Esophagus mucosa (tissue), 1 donor: ENCODE measurements at regions not wholly inside any gene's neighbourhood (a gene's known extent, or its start where the extent isn't known, plus 50 kb on each side); places are given as distances from the start of the nearest gene placed in this dataset.

Source experiments
- ATAC-seq: fragments of 200-7000 bp; cut with Tn5 transposase; one replicate; pipeline ENCODE4 v1.9.1; 2020
- donor health status: DM: yes; HTN: yes; CAD: no.

DNA sequence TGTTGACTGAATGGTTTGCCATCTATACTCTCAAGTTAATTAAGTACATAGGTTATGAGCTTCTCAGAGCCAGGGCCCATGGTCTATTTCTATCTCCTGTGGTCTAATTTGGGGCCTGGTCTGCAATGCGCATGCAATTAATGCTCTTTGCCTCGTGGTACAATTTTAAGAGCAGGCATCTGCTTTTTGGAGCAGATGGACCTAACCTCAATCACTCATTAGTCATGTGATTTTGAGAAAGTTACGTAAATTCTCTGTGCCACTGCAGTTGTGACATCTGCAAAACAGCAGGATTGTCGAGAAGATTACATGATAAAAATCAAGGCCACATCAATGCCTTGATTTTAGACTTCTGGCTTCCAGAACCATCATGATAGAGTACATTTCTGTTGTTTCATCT lies 543.7 kb upstream of the ADAMTS9 start:
- no peak for ATAC-seq

DNA sequence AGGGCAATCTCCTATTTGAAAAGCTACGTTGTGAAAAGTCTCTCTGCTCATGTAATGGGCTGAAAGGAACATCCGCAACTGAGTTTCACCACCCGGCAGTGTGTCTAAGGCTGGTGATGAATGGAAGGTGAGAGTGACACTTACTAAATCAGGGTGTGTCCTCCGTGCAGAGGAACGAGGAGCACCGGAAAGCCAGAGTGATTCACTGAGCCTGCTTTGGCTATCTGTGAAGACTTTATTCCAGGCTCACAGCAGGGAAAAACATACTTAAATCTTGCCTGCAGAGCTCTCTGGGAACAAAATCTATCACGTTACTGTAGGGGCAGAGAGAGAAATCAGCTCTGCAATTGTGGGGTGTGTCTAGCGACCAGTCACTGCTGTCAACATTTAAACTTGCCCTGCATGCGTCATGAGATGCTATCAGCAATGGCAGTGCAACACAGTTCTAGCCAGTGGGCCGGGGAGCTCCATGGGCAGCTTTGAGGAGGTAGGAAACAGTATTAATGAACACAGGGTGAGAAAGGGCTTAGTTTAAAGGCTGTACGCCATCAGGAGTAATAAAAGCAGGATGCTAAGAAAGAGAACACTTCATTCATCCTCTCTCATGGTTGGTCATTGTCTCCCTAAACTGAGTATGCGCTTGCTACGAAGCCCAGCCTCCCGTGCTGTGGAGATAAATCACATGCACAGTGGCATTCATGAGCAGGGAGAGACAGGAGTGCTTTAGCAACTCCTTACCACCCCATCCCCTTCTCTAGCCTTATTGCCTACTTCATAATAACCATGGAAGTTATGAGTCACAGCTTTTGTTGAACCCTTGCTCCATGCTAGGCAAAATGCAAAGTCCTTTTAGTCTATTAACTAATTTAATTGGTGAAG lies 542.7 kb upstream of the ADAMTS9 start:
- peak; percentile 43 for ATAC-seq

DNA sequence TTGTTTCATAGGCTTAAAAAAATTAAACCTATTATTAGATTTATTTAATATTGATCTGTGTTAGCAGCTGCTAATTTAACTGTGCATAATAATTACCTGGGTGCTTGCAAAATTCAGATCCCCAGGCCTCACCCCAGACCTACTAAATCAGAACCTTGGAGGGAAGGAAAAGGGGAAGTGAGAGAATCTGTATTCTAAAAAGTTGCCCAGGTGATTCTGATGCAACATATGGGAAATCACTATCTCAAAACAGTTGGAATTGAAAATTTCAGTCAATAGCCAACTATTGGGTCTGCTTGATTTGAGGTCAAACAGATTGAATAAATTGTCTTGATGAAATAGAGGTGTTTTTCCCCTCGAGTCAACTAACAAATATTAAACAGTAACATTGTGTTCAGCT lies 538.5 kb upstream of the ADAMTS9 start:
- ATAC-seq = no peak

DNA sequence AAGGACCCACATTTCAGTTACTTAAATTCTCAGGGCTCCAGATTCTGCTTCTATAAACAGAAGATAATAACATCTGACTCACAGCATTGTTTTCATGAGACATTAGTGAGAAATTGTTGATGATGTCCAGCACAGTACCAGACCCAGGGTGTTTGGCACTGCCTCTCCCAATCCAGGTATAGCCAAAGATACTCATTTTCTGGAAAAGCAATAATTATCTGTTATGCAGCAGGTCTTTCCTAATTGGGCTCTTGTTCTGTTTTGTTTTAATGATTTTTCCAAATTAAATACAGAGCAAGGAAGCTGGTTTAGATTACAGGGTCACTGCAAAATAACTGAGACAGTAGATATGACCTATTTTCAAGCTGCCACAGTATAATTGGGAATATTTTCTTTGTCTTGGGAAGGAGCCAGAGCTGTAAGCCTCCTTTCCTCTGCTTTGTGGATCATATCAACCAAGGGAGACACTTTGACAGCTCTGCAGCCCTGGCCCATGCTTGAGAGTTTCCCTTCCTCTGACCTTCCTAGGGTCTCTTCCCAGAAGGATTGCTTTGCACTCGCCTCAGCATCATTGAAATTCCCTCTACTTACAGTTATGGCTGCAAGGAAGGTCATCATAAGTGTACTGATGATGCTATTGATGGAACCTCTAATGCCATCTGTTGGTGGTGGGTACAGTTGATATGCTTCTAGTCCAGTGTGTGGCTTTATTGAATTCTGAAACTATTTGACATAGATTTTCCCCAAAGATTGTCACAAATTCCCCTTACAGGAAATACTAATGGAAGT lies 522.4 kb upstream of the ADAMTS9 start:
- no peak for ATAC-seq

DNA sequence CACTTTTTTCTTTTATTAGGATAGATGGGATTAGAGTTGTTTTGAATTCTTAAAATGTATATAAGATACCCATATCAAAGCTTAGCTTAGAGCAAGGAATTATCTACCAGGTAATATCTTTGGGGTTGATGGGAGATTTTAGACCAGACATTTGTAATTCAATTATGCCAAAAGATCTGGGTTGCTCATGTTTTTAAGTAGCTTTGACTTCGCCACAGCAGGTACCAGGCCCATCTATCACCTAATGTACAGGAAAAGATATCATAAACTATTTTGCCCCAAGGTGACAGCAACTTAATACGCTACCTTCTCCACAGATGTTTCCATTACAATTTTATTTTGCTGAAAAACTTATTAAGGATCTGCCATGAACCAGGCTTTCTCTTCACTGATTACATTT lies 514.6 kb upstream of the ADAMTS9 start:
- ATAC-seq = no peak

DNA sequence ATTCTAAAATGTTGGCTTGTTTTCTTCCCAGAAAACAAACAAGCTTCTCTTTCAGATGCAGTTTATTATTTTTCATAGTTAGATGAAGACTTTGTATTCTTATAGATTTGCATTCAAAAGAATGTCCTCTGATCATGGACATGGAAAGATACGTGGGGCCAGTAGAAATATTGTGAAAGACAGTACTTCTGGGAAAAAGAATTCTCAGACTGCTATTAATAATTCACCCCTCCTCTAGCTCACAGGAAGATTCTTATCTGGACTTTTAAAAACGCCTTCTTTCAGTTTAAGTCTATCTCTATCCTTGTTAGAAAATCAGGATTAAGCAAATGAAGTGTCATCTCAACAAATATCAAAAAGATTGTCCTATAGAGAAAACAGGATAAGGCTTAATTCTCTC lies 514.1 kb upstream of the ADAMTS9 start:
- no peak for ATAC-seq

DNA sequence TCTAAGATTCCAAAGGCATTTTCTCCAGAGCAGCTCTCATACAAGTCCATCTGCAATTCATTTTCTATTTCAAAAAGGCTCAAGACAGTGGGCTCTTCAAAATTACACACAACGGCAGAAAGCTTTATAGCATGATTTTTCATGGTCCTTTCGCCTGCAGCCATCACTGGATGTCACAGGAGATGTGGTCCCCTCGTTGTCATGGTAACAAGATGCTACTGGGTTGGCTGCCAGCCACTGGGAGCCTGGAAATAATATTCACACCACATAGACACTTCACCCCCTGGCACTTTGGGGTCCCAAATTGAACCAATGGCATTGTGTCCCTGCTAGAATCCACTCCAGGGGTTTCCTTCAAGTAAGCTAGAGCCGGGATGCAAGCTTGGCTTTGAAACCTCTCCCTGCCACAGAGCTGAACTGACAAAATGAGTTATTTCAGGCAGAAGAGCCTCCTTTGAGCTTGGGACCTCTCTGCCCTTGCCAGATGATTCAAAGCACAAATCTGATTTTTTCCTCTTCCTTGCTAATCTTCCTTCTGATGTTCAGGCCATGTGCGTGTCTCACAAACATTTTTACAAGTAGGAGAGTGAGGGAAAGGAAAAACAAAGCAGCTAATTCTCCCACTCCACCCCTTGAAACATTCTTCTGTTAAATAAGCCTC lies 512.6 kb upstream of the ADAMTS9 start:
- no peak for ATAC-seq

DNA sequence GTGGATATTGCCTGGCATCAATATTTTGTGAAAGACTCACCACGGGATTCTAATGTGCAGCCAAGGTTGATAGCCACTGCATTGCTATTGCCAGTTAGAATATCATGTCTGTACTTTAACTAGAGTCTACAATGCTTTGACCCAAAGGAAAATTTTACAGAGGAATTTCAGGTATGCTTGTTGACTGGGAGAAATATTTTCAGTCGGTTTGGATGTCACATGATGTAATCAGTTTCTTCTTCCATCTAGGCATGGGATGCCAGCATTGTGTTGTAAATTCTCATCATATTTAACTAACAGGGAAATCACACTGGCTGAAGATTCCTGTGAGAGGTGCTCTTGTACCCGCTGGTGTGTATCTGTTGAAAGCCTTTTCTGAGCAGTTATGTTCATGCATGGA lies 508.9 kb upstream of the ADAMTS9 start:
- ATAC-seq = no peak

DNA sequence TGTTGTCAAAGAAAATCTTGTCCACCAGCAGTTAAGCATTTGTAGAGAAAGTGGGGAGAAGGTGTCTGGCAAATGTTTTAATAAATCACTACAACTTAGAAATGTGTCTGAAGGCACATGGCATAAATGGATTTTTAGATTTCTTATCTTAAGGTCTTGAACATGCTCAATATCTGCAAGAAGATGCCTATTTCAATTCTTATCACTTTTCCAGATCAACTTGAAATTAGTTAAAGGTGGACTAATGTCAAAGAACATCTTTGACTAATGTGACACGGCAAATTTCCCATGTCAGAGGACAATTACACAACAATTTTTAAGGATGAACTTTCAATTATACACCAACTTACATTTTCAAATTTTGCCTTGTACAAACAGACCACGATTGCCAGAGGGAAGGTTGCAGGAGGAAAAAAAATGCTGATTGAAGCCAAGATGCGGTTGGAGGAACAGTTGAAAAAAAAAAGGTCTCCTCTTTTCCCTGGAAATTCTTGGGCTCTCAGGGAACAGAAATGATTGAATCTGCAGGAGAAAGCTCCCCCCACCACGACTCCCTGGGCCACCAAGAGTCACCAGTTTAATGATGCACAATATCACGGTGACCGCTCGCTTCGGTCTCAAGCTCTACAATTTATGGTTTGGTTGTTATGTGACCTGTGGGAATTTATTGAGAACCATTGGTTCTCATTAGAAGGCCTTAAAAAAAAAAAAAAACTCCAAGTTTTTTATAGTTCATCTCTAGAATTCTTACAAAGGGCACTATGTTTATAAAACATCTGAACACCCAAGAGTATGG lies 507.6 kb upstream of the ADAMTS9 start:
- no peak for ATAC-seq

DNA sequence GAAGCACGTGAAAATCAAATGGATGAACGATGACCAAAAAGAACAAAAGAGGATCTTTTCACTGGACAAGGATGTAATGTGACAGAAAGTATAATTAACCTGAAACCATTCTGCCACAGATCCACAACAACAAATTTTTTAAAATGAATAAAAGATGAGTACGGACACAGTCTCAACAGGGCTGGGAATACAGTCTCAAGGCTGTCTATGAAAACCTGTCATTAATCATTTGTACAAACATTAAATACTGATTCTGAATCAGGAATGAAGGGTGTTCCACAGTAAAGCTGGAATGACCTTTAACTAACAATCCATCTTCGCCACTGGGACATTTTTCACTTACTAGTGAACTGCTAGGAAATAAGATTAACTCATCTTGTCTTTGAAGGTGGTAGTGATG lies 506.9 kb upstream of the ADAMTS9 start:
- no peak for ATAC-seq

DNA sequence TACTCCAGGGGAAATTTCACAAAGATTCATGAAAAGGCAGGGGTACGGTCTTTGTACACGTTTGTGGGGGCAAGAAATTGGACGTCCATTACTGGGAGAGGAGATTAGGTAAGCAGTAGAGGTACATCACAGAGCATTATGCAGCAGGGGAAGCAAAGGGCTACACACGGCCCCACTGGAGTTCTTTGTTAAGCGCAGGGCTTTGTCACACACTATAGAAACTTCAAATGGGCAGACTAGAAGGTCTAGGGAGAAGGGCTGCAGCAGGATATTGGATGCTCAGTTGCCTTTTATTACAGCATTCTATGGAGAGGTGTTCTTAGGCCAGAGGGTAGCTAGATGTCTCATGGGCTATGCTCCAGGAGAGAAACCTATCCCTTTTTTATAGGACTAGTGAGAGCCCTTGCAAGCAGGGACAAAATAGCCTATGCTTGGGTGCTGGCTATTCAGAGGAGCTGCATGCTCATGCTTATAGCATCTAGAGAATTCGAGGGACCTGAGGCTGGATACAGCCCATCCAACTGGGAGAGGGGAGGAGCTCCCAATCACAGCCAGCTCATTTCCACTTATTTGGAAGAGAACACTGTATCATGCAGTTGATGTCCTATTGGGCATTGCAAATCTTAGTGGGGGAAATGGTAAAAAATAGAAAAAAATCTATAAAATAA lies 506.4 kb upstream of the ADAMTS9 start:
- no peak for ATAC-seq

DNA sequence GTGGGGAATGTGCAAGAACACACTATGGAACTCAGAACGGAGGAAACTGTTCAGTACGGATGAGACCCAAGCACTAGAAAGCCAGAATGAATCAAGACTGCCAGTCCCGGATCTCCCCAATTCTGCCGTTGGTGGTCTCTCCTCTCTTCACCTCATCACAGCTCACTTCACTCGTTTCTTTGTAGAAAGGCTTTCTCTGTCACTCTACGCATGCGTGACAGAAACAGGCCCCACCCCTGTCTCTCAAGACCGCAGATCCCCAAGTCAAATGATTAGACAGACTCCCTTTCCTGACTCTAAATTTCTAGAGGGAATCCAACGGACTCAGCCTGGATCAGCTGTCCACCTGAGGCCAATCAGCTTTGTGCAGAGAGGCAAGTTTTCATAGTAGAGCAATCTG lies 505.7 kb upstream of the ADAMTS9 start:
- no peak for ATAC-seq

DNA sequence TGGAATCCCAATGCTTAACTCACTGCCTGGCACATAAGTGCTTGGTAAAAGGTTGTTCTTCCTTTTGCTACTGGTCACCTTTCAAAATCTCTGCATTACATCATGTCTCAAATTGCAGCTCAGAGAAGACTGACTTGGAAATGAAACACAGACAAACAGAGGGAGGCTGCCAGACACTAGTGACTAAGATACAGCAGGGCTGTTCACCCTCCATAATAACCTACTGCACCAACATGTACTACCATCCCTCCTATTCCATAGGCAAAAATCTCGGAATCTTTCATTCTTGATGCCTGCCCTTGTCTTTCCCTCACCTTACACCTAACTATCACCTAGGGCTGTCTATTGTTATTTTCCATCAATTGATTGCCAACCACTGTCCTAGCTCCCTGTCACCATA lies 502.3 kb upstream of the ADAMTS9 start:
- no peak for ATAC-seq

DNA sequence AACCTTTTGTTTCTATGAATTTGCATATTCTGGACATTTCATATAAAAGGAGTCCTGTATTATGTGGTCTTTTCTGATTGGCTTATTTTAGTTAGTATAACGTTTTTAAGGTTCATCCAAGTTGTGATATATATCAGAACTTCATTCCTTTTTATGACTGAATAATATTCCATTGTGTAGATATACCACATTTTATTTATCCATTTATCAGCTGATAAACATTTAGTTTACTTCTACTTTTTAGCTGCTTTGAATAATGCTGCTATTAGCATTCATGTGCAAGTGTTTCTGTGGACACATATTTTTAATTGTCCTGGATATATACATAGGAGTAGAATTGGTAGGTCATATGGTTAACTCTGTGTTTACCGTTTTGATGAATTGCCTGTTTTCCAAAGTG lies 498.5 kb upstream of the ADAMTS9 start:
- ATAC-seq = no peak

DNA sequence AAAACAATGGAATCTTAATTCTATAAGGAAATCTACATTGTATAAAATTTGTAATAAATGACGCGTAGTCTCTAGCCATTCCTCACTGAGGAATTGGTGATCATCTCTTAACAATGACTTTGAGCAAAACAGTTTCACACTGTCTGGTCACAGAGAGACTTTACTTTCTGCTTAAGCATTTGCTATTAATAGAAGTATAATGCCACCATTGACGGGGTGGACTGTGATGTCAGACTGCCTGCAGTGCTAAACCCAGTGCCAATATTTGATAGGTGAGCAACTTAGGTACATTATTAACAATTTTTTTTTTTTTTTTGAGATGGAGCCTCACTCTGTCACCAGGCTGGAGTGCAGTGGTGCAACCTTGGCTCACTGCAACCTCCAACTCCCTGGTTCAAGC lies 494.9 kb upstream of the ADAMTS9 start:
- ATAC-seq = no peak

DNA sequence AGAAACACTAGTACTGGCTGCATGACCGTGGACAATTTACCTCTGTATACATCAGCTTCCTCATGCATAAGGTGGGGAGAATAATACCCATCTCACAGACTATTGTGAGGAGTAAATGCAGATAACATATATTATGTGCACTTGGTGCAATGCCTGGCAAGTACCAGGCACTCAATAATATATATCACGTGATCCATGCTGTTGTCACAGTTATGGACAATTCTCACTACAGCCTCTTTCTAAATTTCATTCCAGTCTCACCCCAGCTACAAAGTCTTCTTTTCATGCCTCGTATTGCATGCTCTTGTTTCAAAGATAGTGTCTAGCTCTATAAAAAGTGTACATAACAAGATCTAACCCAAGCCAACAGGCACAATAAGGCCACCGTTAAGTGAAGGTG lies 494.3 kb upstream of the ADAMTS9 start:
- ATAC-seq = no peak

DNA sequence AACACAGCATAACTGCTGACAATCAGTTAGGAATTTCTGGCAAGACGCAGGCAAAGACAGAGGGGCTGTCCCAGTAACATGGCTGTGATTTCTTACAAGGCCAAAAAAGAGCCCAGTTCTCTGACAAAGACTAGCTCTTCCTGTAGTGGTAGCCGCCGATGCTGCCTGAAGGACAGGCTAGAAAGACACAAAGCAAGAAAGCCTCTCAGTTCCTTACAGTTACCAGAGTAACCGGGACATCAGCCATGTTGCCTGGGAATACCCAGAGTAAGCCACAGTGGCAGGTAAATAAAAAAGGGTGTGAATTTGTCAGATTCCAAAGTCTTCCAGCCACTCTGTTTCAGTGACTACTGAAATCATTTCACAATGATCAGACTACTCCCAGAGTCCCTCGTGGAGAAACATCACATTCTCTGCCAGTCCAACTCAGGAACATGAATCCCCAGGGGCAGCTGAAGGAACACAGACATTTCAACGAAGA lies 493.6 kb upstream of the ADAMTS9 start:
- ATAC-seq = no peak

DNA sequence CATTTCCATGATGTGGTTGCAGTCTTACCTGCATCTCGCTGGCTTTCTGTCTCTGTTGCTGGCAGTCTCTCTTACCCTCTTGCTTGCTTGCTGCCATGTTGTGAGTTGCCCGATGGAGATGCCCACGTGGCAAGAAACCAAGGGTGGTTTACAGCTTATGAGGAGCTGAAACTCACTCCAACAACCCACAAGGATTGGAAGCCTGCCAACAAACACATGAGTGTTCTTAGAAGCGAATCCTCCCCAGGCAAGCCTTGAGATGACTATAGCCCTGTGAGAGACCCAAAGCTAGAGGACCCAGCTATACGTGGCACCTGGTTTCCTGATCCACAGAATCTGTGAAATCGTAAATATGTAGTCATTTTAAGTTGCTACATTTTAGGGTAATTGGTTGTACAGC lies 490.9 kb upstream of the ADAMTS9 start:
- no peak for ATAC-seq

DNA sequence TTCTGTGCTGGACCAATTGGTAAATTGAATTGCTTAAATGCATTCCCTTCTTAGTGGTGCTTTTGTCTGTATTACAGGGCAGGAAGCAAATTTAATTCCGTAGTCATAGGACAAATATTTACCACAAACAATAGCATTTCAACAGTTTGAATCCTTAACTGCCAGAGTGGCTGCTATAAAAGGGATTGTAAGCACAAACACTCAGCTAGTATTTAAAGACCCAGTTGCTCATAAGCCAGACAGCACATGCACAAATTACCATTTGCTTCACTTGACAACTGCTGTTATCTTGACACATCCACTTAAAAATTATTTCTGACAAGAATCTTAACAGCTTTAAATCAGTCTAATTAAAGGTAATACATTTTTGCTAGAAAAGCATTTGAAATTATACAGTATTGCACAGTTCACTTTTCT lies 490.2 kb upstream of the ADAMTS9 start:
- no peak for ATAC-seq

DNA sequence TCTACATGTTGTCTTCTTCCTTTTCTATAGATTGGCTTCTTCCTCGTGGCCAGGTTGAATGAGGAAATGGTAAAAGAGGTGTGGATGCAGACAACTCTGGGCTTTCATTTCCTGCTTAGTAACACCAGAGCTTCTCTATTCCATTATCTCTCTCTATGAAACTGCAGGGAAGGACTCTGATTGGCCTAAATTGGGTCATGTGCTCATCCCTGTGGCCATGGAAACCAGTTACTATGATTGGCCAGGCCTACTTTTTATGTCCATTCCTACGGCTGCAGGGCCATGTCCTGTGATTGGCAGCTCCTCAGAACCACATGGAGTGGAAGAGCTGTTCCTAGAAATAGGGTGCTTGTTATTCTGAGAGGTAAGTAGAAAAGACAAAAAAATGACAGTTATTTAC lies 486.9 kb upstream of the ADAMTS9 start:
- peak; percentile 65 for ATAC-seq

DNA sequence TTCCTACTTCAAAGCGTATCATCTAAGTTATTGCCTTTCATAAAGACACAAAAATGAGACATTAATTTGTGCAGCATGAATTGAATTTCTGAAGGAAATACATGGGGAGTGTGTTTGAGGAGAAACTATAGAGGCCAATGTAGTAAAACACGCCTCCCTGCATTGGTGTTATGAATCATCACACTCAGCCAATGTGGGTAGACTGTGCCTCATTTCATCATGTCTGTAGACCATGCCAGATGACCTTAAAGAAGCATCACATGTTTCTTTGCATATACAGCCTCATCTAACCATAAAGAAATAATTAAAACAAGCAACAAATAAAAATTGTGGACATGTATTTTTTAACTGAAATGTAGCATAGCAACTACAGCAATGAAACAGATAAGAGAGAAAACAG lies 486.0 kb upstream of the ADAMTS9 start:
- no peak for ATAC-seq

DNA sequence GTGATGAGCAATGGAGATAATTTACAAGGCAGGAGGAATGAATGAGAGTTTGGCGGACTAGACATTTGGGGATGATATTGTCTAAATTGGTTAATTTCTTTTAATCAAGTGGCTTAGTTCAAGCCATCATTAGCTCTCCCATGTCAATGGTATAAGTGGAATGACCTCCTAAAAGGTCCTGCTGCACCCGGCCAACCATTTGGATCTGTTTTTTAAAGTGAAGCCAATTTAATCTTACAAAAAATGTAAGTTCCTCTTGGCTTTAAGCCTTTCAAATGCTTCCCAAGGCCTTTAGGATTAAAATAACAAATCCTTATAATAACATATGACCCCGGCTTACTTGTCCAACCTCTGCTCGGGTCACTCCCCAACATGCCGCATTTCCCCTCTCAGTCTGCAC lies 484.4 kb upstream of the ADAMTS9 start:
- no peak for ATAC-seq
